Tibial artery (tissue), 4 donors: ENCODE measurements at regions not wholly inside any gene's neighbourhood (a gene's known extent, or its start where the extent isn't known, plus 50 kb on each side); places are given as distances from the start of the nearest gene placed in this dataset.

Experiments
- DNase-seq, 2 donors: peaks; one replicate each; pipeline ENCODE4 v3.0.0-alpha.2; 2019
- H3K27ac ChIP-seq, 2 donors: fragments of 200-600 bp; sonication (generic) in 1 of 2; 1 replicate in 1 of 2; 2 replicates in 1 of 2; pipeline ENCODE4 v1.5.1; 2018 to 2019; ENCODE audit warnings: mild to moderate bottlenecking in 1 of 2
- H3K27me3 ChIP-seq, 2 donors: fragments of 200-600 bp; sonication (generic) in 1 of 2; one replicate each; pipeline versions ENCODE4 v1.5.1 to v1.6.0; 2016 to 2019
- H3K36me3 ChIP-seq, 3 donors: fragments of 200-600 bp; sonication (generic) in 2 of 3; one replicate each; pipeline ENCODE4 v1.5.1; 2016 to 2019; ENCODE audit warnings: mild to moderate bottlenecking in 2 of 3
- H3K4me1 ChIP-seq, 4 donors: fragments of 200-600 bp; sonication (generic) in 2 of 4; 1 replicate in 3 of 4; 2 replicates in 1 of 4; pipeline ENCODE4 v1.5.1; 2016 to 2019
- H3K4me3 ChIP-seq, 2 donors: fragments of 200-600 bp; sonication (generic) in 1 of 2; 1 replicate in 1 of 2; 2 replicates in 1 of 2; pipeline ENCODE4 v1.5.1; 2018 to 2019; ENCODE audit warnings: mild to moderate bottlenecking in 2 of 2
- H3K9me3 ChIP-seq, 3 donors: fragments of 200-600 bp; sonication (generic) in 1 of 3; one replicate each; pipeline ENCODE4 v1.5.1; 2016 to 2019
- CTCF ChIP-seq, 2 experiments: fragments of 200-600 bp in 1 of 2; fragments of 450-650 bp in 1 of 2; IDR thresholded peaks; one replicate each; pipeline ENCODE4 v1.5.1; 2017 to 2019; ENCODE audit warnings: antibody characterized with exemption in 2 of 2, mild to moderate bottlenecking in 1 of 2, moderate library complexity in 1 of 2
- intact Hi-C: fragments of 100-400 bp; cut with DNase I; formaldehyde crosslinking; loops from one replicate; pipeline ENCODE4 v1.15.0; 2023; ENCODE audit warnings: low total_unique reads

- intact Hi-C loops, result no loop called here
- Histone ChIP-seq H3K4me3 (no peak overlapping the region), H3K27me3 (no peaks in the 10 kb centered on the region), H3K36me3 (no peaks in the 10 kb centered on the region), H3K9me3 (no peaks in the 10 kb centered on the region), H3K27ac (no peak overlapping the region), H3K4me1 (no peaks in the 10 kb centered on the region)
- TF ChIP-seq CTCF (IDR thresholded peaks at IDR 0.05), result no peak
- no peak for DNase-seq
These were observed 249.5 kb downstream of the SLC4A3 start for GRCh38 chr2:219876931-219877330.

- no peaks in the 10 kb centered on the region for H3K4me1 ChIP-seq
- DNase-seq, result no peak
- H3K27ac ChIP-seq, result no peak overlapping the region
- no peak for TF ChIP-seq CTCF (IDR thresholded peaks at IDR 0.05)
- intact Hi-C loops, result no loop called here
- no peaks in the 10 kb centered on the region for H3K27me3 ChIP-seq
- H3K9me3 ChIP-seq, result no peaks in the 10 kb centered on the region
- H3K36me3 ChIP-seq, result no peaks in the 10 kb centered on the region
- no peak overlapping the region for H3K4me3 ChIP-seq
These were observed 250.3 kb downstream of the SLC4A3 start for GRCh38 chr2:219877728-219878127.

DNA sequence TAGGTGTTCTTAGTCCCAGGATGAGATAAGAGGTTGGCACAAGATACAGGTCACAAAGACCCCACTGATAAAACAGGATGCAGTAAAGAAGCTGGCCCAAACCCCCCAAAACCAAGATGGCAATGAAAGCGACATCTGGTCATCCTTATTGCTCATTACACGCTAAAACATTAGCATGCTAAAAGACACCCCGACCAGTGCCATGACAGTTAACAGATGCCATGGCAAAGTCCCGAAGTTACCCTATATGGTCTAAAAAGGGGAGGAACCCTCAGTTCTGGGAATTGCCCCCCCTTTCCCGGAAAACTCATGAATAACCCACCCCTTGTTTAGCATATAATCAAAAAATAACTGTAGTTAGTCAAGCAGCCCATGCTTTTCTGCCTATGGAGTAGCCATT is 251.1 kb downstream of the SLC4A3 start:
- Histone ChIP-seq H3K9me3 (no peaks in the 10 kb centered on the region), H3K27me3 (no peaks in the 10 kb centered on the region), H3K36me3 (no peaks in the 10 kb centered on the region), H3K27ac (no peak overlapping the region), H3K4me3 (no peak overlapping the region), H3K4me1 (no peaks in the 10 kb centered on the region)
- no peak for TF ChIP-seq CTCF (IDR thresholded peaks at IDR 0.05)
- no peak for DNase-seq
- intact Hi-C loops, result no loop called here

- intact Hi-C loops, result no loop called here
- no peak for DNase-seq
These were observed 254.4 kb downstream of the SLC4A3 start for GRCh38 chr2:219881851-219882250.

GRCh38 chr2:219886615-219887014 is 259.2 kb downstream of the SLC4A3 start:
- intact Hi-C loops, result no loop called here
- Histone ChIP-seq H3K27ac (no peak overlapping the region), H3K27me3 (no peaks in the 10 kb centered on the region), H3K36me3 (no peaks in the 10 kb centered on the region), H3K9me3 (no peaks in the 10 kb centered on the region), H3K4me1 (no peaks in the 10 kb centered on the region), H3K4me3 (no peak overlapping the region)
- no peak for TF ChIP-seq CTCF (IDR thresholded peaks at IDR 0.05)
- no peak for DNase-seq

More at GRCh38 chr2:219881851-219882250, 254.4 kb downstream of the SLC4A3 start:
- TF ChIP-seq CTCF (IDR thresholded peaks at IDR 0.05), result no peak
- H3K27me3 ChIP-seq, result no peaks in the 10 kb centered on the region
- H3K4me3 ChIP-seq, result no peak overlapping the region
- no peak overlapping the region for H3K27ac ChIP-seq
- no peaks in the 10 kb centered on the region for H3K9me3 ChIP-seq
- no peaks in the 10 kb centered on the region for H3K4me1 ChIP-seq
- H3K36me3 ChIP-seq, result no peaks in the 10 kb centered on the region

GRCh38 chr2:219887870-219888269 is 260.4 kb downstream of the SLC4A3 start:
- Histone ChIP-seq H3K27me3 (no peaks in the 10 kb centered on the region), H3K27ac (no peak overlapping the region), H3K36me3 (no peaks in the 10 kb centered on the region), H3K4me3 (no peak overlapping the region), H3K4me1 (no peaks in the 10 kb centered on the region), H3K9me3 (no peaks in the 10 kb centered on the region)
- no peak for DNase-seq
- TF ChIP-seq CTCF (IDR thresholded peaks at IDR 0.05), result no peak
- intact Hi-C loops, result no loop called here
